Retina (tissue), 1 donor: ENCODE measurements at regions not wholly inside any gene's neighbourhood (a gene's known extent, or its start where the extent isn't known, plus 50 kb on each side); places are given as distances from the start of the nearest gene placed in this dataset.

ENCODE experiments used
- DNase-seq: peaks from one replicate; pipeline ENCODE4 v3.0.0-alpha.2; 2016

DNA sequence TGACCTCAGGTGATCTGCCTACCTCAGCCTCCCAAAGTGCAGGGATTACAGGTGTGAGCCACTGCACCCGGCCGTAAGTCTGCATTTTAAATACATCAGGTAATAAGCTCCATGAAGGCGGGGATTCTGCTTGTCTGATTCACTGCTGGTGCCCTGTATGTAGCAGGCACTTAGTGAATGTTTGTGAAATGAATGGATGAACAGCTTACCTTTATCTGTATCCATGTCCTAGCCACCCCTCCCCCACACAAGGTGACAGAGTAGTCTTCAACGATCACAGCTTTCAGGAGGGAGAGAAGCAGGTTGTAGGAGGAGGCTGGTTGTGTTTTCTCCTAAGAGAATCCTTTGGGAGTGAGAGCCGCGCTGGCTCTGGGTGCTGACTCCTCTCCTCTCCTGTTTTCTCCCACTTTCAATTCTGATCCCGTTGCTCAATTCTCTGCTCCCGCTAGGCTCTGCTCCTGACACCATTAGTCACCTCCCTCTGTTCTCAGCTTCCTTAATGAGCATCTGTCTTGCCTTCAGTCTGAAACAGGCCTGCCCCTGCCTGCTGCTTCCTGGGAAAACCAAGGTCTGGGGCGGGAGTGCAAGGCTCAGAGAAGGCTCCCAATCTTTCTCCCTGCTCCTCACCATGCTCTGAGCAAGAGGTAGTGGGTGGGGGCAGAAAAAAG is 88.8 kb upstream of the CTNNA1 start:
- DNase-seq = no peak

DNA sequence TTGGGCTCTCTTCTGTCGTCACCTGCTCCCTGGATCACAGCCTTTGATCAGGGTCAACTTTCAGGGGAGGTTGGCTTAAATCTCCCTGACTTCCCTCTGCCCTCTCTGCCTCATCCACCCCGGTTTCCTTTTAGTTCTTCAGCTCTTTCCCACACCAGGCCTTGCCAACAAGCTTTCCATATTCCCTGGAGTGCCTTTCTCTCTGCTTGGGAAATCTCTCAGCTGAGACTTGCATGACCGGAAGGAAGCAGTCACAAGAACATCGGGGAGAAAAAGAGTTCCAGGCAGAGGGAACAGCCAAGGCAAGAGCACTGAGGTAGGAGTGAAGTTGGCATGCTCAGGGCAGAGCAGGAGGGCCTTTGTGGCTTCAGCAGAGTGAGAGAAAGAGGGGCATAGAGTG is 88.4 kb upstream of the HSPA9 start:
- DNase-seq = no peak

DNA sequence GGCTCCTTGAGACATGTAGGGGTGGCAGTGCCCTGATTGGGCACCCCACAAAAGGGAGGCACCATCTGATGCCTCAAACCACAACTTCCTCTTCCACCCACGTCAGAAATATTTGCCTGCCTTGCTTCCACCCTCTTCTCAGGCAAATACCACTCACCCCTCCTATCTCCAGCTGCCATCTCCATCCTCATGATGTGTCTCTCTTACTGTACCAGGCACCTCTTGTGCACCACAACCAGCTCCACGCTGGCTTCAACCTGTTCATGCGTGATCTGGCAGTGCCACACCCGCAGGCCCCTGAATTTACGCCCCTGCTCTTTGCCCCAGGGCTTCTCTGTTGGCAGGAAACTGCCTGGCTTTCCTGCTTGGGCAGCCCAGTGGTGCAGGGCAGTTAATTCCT is 87.8 kb upstream of the HSPA9 start:
- no peak for DNase-seq

DNA sequence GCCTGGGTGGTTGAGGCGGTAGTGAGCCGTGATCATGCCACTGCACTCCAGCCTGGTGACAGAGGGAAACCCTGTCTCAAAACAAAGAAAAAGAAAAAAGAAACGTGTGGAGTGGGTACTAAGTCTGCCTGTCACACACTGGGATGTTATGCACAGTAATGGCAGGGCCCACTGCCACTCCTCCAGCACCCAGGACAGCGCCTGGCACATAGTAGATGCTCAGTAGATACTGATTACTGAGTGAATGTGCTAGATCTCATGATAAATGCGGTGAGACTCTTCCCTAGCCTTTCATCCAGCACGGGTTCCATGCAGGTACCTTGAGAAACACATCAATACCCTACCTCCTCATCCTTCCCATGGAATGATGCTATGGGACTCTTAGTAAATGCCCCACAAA is 87.4 kb upstream of the HSPA9 start:
- no peak for DNase-seq

DNA sequence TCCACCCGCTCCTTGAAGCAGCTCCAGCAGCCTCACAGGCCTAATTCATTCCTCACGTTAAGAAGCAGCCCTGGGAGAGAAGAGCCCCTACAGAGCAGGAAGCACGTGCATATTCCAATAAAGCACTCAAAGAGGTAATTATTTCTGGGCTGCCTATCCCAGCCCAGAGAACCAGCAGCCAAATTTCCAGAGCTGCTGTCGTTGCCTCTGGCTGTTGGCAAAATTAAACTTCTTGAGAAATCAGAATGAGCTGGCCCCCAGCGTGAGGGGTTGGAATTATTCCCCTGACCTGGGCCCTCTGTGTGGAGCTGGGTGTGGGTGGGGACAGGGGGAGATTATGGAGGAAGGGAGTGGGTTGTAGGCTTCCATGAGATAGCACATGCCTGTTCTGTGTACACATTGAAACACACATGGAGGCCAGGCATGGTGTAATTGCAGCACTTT is 86.8 kb upstream of the HSPA9 start:
- DNase-seq = no peak

DNA sequence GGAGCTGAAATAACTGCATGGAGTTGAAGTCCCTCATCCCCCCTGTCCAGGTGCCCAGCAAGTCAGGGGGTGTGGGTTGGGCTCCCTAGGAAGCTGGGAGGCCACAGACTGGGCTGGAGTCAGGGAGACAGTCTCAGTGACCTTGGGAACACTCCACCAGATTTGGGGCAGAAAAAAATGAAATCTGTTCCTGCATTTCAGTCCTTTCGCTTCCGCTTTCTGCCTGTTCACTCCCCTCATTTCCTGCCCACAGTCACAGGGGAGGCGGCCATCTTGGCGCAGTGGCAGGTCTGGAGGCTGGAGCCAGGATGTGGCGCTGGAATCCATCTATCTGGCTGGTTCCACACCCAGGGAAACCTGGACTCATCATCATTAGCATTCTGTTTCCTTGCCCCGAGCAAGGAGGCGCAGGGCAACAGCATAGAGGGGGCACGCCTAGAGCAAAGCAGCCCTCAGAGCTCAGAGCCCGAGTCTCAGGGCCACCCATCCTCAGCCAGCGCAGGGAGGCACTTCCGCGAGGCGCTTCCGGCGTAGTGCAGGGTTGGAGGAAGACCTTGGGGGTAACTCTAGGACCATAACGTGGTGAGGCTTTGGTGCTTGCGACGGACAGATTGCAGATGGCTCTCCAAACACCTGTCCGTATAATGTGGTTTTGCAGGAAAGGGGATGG is 86.2 kb upstream of the HSPA9 start:
- DNase-seq = no peak

DNA sequence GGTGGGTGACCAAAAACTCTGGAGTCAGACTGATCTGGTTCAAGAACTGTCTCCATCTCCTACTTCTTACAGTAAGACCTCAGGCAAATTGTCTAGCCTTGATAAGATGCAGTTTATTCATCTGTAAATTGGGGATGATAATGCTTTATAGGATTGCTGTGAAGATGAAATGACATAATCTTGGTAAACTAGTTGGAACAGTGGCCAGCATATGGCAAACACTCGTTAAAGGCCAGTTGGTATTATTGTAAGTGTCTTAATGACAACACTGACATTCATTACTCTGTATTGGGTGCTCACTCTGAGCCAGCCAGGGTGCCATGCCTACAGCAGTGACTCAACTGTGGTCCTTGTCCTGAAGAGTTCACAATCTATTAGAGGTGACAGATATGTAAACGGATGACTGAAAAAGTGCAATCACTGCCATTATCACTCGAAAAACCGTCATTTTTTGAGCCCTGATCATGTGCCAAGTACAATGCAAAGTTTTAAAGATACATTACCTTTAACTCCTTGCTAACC is 84.9 kb upstream of the HSPA9 start:
- DNase-seq = no peak

DNA sequence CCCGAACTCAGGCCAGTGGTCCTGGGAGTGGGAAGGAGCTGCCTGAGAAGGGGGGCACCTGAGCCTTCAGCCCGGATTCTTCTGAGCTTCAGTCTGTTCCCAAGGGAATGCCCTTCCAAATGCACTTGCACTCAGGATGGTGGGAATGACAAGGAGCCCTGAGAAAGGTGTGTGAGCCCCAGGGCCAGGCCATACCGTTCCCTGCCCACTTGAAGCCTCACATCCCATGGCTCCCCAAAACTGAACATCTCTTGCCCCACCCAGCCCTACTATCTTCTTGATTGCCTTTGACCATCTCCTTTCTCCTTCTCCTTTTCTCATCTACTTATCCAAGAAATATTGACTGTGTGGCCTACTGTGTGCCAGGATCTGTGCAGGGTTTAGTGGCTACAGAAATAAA is 84.4 kb upstream of the HSPA9 start:
- no peak for DNase-seq

DNA sequence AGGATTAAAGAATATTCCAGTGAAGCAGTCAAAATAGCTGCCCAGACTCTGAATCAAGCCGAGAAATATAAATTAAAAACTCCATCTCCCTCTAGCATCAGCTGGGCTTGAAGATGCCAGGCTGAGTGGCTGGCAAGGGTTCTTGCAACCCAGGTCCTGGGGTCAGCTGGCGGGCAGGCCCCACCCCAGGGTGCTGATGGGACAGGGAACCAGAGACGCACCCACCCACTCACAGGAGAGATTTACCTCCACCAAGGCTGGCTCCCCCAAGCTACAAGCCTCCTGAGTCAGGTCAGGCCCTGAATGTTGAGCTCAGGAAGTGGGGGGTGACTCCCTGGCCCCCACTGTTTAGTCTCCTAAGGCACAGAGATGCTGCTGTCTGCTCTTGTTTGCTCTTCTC is 83.9 kb upstream of the HSPA9 start:
- no peak for DNase-seq

DNA sequence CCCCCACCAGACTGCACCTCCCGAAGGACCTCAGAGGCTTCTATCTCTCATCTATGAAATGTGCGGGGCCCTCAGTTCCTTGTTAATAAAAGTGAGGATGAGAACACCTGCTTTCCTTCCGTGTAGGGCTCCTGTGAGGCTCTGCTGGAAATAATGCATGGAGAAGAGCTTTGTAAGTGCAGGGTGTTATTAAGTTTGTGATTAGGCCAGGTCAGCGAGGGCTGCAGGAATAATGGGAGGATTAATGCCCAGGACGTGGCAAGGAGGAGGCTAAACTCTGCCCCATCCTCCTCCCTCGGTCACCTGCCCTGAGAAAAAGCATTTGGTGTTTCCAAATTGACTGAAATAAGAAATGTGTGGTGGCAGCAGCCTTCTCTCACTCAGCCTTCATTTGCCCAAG is 83.5 kb upstream of the HSPA9 start:
- no peak for DNase-seq

DNA sequence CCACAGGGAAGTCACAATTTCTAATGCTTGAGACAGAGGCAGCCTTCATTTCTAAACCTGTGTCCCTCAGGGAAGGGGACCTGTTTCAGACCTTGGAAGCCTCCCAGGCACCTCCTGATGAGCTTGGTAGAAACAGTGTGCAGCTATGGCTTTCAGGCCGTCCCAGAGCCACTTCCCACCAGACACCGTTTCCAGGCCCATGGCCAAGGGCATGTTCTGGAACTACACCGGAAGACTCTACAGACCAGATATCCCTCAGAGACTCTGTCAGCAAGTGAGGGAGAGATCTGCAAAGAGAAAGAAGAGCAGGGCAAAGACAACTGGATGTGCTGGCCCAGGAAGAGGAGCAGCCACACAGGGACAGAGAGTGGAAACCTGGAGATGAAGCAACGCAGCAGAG is 82.2 kb upstream of the HSPA9 start:
- no peak for DNase-seq

DNA sequence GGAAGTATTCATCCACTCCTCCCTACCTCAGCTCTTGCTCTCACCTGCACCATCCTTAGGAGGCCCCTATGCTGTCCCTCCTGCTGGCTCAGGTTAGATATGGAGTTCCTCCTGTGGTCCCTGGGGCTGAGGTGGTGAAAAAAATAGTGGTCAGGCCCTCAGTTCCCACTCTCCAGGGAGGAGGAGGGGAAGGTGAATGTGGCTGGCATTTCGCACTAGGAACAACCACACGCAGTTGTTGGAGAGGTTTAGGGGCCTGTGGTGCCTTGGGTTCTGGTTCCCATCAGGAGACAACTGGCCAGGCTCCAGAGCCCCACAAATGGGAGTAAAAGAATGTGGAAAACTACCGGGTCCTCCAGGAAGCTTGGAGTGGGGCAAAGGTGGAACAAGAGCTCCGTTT is 81.7 kb upstream of the HSPA9 start:
- DNase-seq = no peak

DNA sequence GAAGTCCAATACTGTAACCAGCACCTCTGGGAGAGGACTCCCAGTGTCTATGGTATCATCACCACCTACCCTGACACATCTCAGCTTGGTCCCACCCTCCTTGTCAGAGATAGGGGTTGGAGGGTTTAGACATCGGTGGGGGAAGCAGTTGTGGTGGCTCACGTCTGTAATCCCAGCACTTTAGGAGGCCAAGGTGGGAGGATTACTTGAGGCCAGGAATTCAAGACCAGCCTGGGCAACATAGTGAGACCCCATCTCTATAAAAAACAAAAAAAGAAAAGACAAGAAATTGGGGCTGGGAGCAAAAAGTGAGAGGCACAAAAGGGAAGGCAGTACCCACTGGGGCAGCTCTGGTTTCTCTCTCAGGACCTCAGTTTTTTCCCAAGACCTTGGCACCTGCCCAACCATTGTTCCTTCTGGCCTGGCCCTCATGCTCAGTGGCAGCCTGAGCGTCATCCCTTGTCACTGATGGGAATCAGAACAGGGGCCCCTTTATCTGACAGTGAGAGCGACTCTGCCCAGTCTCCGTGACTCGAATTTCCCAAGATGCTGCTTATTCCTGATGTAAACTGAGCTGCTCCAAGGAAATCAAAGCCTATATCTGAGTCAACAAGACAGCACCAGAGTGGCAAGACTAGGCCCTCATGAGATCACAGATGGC is 80.5 kb upstream of the HSPA9 start:
- DNase-seq = no peak

DNA sequence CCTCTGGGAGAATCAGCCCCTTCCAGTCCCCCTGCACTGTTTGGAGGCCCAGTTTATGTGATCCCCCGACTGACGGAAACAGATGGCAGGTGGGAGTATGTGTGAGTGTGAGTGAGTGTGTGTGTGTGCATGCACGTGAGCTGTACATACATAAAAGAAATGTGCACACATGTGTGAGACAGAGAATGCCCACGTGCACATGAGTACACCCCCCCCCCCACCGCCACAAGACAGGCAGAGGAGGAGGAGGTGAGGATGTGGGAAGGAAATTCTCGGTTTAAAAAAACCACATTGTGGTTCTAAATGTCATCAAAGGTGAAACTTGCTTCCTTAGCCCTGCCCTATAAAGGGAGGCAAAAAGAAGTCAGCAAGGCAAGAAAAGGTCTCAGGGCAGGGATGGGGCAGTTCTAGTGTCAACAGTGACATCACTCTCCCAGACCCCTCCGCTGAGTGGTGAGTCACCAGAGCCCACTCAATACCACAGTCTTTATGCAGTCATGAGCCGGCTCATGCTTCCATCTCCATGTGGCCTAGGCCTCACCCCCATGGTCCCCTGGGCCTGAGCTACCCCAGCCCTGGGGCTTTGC is 79.2 kb upstream of the HSPA9 start:
- DNase-seq = no peak

DNA sequence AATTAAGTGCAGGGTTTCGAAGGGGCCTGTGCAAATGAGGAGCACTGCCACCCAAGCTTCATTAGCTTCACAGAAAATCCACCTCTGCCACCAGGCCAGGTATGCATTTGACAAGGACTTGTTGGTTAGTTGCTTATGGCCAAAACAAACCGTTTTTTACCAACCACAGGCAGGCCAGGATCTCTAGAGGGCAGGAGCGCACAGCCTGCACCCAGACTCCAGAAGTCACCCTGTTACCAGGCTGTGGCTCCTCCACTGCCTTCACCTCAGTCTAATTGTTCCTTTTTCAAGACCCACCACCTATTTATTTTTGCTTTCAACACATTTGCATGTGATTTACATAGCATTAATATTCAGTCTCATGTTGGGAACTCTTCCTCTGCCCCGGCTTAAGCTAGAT is 78.3 kb upstream of the HSPA9 start:
- no peak for DNase-seq

DNA sequence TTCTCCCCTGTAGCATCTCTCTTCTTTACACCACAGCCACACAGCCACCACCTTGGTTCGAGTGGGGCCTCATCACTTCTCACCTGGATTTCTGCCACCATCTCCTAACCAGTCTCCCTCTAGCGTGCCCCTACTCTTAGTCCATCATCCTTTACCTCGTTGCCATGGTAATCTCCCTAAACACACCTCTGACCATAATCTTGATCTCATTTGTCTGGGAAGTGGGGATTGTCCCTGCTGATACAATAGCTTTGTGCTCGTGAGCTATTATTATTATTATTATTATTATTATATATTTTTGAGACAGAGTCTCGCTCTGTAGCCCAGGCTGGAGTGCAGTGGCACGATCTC is 76.5 kb upstream of the HSPA9 start:
- no peak for DNase-seq

DNA sequence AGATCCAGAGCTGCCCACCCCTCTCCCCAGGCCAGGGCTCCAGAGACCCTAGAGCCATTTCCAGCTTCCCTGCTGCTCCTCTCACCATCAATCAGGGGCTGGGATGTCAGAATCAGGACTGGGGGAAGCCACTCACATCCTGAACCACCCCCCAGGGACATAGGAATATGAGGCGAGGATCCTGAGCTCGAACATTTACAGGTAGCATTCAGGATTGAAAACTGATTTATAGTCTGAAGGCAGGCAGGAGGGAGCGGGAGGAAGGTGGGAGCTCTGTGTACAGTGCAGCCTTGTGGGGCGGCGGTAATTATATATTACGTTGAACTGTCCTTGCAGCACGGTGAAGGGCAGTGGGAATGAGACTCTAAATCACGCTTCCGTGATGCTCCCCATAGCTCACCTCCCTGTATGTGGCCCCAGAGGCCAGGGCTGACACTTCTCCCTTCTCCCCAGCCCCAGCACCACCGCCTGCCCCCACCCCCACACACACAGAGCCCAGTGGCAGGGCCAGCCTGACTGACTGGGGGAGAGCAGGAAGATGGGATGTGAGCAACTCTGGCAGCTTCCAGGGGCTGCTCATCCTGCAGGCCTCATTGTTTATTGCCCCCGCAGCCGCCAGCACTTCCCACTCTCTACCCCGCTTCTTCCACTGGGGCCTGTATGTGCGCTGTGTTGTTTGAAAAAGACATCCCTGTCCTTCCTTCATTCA is 76.0 kb upstream of the HSPA9 start:
- DNase-seq = peak; percentile 54

DNA sequence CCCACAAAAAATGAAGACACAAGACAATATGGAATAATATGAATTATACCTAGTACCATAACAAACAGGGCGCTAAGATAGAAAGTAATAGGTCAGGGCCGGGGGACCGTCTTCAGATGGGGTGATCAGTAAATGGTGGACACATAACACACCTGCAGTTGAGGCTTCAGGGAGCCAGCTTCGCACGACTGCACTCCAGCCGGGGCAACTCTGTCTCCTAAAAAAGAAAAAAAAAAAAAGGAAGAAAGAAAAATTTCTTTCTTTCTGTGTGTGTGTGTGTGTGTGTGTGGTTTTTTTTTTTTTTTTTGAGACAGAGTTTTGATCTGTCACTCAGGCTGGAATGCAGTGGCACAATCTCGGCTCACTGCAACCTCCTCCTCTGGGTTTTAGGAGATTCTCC is 75.0 kb upstream of the HSPA9 start:
- no peak for DNase-seq

DNA sequence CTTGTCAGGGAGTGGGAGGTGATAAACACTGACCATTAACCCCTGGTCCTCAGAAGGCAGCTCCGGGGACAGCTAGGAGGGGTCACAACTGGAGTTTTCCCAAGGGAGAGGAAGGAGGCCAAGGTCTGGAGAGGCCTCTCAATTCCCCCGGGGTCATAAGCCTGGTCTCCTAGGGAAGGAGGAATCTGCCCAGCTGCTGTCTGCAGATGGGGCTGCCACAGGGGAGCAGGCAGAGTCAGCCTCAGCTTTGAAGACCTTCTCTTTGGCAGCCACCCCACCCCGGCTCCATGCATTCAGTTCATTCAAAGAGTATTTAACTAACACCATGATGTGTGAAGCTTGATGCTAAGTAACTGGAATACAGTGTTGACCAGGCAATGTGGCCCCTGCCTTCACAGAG is 74.6 kb upstream of the HSPA9 start:
- peak; percentile 55 for DNase-seq

DNA sequence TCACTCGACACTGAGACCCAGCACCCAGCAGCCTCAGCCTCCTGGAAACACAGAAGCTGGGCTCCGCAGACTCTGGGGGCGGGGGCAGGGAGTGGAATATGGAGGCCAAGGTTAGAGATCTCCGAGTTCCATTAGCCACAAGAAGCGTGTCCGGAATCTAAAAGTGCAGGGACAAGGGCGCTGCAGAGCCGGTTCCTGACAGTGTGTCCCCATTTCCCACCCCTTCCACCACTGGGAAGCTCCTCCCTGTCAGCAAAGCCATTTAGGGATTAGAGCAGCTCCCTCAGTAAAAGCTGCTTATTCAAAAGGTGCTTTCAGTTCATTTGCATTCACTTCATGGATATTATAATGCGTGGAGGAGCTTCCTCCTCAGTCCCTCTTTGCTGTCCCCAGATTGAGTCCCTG is 74.1 kb upstream of the HSPA9 start:
- DNase-seq = peak; percentile 55

DNA sequence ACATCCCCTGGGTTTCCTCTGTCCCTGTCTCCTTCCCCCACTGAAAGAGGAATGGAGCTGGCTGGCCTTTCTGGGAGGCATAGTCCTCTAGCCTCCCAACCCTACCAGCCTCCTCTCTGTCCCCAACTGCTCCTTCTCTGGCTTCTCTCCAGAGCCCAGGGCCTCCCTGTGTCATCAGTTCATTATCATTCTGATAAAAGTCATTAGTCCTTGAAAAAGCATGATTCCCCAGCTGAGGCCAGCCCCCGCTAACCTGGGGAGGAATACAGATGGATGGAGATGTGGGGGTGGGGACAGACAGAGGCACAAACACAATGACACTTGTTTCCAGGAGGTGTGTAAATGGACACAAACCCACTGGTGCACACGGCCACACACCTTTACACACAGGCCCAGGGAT is 73.6 kb upstream of the HSPA9 start:
- no peak for DNase-seq

DNA sequence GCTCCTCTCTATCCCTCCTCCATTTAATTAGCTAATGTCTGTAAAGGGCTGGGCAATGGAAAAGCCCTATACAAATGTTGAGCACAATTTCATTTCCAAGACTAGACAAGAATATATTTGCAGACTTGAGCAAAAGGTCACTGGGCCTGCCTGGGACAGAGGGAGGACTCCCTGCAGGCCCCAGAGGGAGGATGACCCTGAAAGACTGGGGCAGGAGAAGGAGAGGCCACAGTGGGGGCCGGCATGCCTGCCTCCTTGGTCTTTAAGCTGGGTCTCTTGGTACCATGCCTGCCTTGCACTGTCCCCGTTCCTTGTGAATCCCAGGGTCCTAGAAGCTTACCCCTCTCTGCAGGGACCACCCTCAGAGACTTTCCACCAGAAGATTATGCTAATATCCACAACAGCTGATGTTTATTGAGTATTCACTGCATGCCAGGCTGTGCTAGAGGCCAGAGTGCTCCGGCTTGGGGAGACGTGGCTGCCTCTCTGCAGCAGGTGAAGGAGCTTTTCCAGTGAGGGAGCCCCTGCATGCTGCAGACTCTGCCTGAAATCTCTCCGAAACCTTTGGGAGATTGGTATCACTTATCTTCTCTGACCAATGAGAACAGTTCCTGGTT is 72.7 kb upstream of the HSPA9 start:
- DNase-seq = no peak

DNA sequence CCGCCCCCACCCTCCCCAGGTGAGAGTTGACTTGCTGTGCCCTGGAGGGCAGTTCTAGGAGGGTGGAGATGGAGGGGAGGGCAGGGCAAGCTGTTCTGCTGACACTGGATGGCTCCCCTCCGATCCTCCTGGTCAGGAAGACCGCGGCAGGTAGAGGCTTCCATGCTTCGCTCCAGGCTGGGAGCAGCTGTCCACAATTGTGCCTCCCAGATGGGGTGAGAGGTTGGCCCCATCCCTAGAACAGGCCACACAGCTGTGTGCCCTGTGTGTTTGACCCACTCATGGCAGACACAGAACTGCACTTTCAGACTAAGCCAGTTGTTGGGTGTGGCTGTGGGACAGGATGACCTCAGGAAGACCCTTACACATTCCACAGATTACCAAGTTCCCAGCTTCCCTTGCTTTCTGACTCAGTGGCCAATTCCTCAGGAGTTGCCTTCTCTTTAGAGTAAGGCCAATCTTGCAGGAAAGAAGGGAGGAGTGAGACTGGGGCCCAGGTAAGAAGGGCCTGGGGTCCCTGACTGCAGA is 72.1 kb upstream of the HSPA9 start:
- DNase-seq = no peak
